CD14-positive monocyte (primary cell): ENCODE measurements at regions not wholly inside any gene's neighbourhood (a gene's known extent, or its start where the extent isn't known, plus 50 kb on each side); places are given as distances from the start of the nearest gene placed in this dataset.
"Not testable (repeated sequence)": the region's sequence is repeated elsewhere in the genome, so short reads cannot be mapped to it uniquely, and the experiment has no call there.

Experiments
- DNase-seq, 3 donors: peaks; one replicate each; pipeline ENCODE4 v3.0.0-alpha.2; 2011 to 2022
- H2AFZ ChIP-seq: 2 replicates; pipeline ENCODE4 v1.6.0; 2012; ENCODE audit warnings: mild to moderate bottlenecking, low read depth, low read length, inconsistent platforms; ENCODE audit not compliant: insufficient read depth, poor library complexity, severe bottlenecking
- H3K27ac ChIP-seq, 2 donors: 1 replicate in 1 of 2; 2 replicates in 1 of 2; pipeline ENCODE4 v1.5.1; 2012 to 2013; ENCODE audit warnings: low read length in 2 of 2, control low read depth in 1 of 2, inconsistent platforms in 1 of 2, low read depth in 1 of 2, mild to moderate bottlenecking in 1 of 2
- H3K27me3 ChIP-seq, 2 donors: one replicate each; pipeline versions ENCODE4 v1.6.0 to v1.6.1; 2011 to 2013; ENCODE audit warnings: low read length in 2 of 2; ENCODE audit not compliant: control insufficient read depth in 2 of 2, insufficient read depth in 2 of 2
- H3K36me3 ChIP-seq, 2 donors: replicated peaks in 1 of 2; 1 replicate in 1 of 2; 2 replicates in 1 of 2; pipeline versions ENCODE4 v1.5.1 to v1.6.1; 2012 to 2013; ENCODE audit warnings: low read length in 2 of 2, control low read depth in 1 of 2, inconsistent platforms in 1 of 2, mild to moderate bottlenecking in 1 of 2; ENCODE audit not compliant: insufficient read depth in 2 of 2, control insufficient read depth in 1 of 2
- H3K4me1 ChIP-seq, 2 donors: 1 replicate in 1 of 2; 2 replicates in 1 of 2; pipeline versions ENCODE4 v1.5.1 to v1.6.1; 2012 to 2013; ENCODE audit warnings: low read length in 2 of 2, control low read depth in 1 of 2, inconsistent platforms in 1 of 2, mild to moderate bottlenecking in 1 of 2, moderate library complexity in 1 of 2; ENCODE audit not compliant: insufficient read depth in 2 of 2, control insufficient read depth in 1 of 2
- H3K4me2 ChIP-seq: replicated peaks from 2 replicates; pipeline ENCODE3; 2012; ENCODE audit warnings: low read length, moderate library complexity, mild to moderate bottlenecking; ENCODE audit not compliant: poor library complexity, severe bottlenecking; ENCODE audit errors: extremely low read depth
- H3K4me3 ChIP-seq, 3 experiments: fragments of 200-600 bp in 1 of 3; sonication (generic) in 1 of 3; replicated peaks in 1 of 3; 1 replicate in 2 of 3; 2 replicates in 1 of 3; pipeline ENCODE4 v1.5.1; 2011 to 2013; ENCODE audit warnings: low read length in 3 of 3, mild to moderate bottlenecking in 3 of 3, control low read depth in 2 of 3, low read depth in 2 of 3, inconsistent platforms in 1 of 3, moderate library complexity in 1 of 3
- H3K79me2 ChIP-seq: 2 replicates; pipeline ENCODE4 v1.6.0; 2012; ENCODE audit warnings: mild to moderate bottlenecking, control low read depth, inconsistent platforms, low read length, moderate library complexity; ENCODE audit not compliant: insufficient read depth
- H3K9ac ChIP-seq: 2 replicates; pipeline ENCODE4 v1.6.0; 2017; ENCODE audit warnings: low read length, mild to moderate bottlenecking; ENCODE audit not compliant: insufficient read depth, poor library complexity, severe bottlenecking
- H3K9me3 ChIP-seq, 2 donors: replicated peaks in 1 of 2; 1 replicate in 1 of 2; 2 replicates in 1 of 2; pipeline versions ENCODE4 v1.5.1 to v1.6.1; 2012 to 2013; ENCODE audit warnings: low read length in 2 of 2, control low read depth in 1 of 2; ENCODE audit not compliant: control insufficient read depth in 1 of 2, insufficient read depth in 1 of 2
- H4K20me1 ChIP-seq: 2 replicates; pipeline ENCODE4 v1.6.0; 2012; ENCODE audit warnings: mild to moderate bottlenecking, low read length, control low read depth, moderate library complexity; ENCODE audit not compliant: insufficient read depth
- H3K27ac Mint-ChIP-seq, 7 donors: one replicate each; pipeline ENCODE4 v1.8.0; 2020; ENCODE audit warnings: mild to moderate bottlenecking in 7 of 7, mixed read lengths in 7 of 7, moderate library complexity in 6 of 7, inconsistent platforms in 2 of 7
- H3K27me3 Mint-ChIP-seq, 3 donors: one replicate each; pipeline ENCODE4 v1.8.0; 2021 to 2022; ENCODE audit warnings: low read depth in 3 of 3, mild to moderate bottlenecking in 3 of 3, mixed read lengths in 3 of 3, moderate library complexity in 3 of 3, inconsistent platforms in 1 of 3
- H3K36me3 Mint-ChIP-seq, 2 donors: one replicate each; pipeline ENCODE4 v1.8.0; 2020; ENCODE audit warnings: mixed read lengths in 2 of 2, inconsistent platforms in 1 of 2, mild to moderate bottlenecking in 1 of 2
- H3K4me1 Mint-ChIP-seq: one replicate; pipeline ENCODE4 v1.8.0; 2020; ENCODE audit warnings: mild to moderate bottlenecking, mixed read lengths
- H3K4me3 Mint-ChIP-seq, 2 donors: one replicate each; pipeline ENCODE4 v1.8.0; 2020; ENCODE audit warnings: mild to moderate bottlenecking in 2 of 2, mixed read lengths in 2 of 2, moderate library complexity in 1 of 2
- H3K9me3 Mint-ChIP-seq, 7 donors: one replicate each; pipeline ENCODE4 v1.8.0; 2020 to 2022; ENCODE audit warnings: mixed read lengths in 7 of 7, mild to moderate bottlenecking in 6 of 7, moderate library complexity in 6 of 7, inconsistent platforms in 2 of 7
- CTCF ChIP-seq: fragments of 200-600 bp; IDR thresholded peaks from one replicate; pipeline ENCODE4 v1.8.0; 2022; ENCODE audit warnings: antibody characterized with exemption, mild to moderate bottlenecking
- WGBS: methylation state at CpG from one replicate; pipeline ENCODE4 v1.1.5; 2013; ENCODE audit warnings: missing lambda C conversion rate; ENCODE audit not compliant: insufficient coverage; 5-methylcytosine and 5-hydroxymethylcytosine counted together
- intact Hi-C, 2 donors: fragments of 100-400 bp; cut with micrococcal nuclease; formaldehyde crosslinking; loops; one replicate each; pipeline versions ENCODE4 v1.15.0 to v1.15.1; 2023

DNA sequence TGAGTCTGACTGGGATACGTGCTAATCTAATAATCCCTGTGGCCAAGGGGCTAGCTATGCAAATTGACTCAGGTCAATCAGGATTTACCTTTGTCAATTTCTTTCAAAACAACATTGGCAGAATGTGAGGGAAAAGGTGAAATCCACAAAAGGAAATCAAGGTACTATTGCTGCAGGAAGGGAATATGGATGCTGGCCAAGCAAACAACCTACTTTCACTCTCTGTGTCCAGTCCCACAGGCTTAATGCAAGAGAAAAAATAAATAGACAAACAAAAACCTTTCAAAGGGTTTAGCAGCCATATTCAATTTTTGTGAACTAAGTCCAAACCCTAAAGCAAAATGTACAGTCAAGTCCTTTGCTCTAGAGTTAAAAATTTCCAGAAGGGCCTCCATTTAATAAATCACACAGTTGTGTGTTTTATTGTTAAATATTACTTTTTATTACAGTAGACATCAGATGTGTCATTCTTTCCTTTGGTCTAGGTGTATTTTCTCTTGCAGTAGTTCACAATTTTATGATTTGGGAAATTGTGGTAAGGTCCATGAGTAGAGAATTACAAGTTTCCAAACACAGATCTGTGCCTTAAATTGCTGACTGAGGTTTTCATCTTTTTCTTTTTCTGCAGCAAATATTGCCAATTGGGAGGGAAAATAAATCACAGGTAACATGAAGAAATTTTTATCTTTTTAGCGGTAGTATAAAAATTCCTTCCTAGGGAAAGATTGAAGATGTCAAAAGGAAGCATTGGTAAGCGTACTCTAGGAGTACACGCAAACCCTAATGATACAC lies 309.1 kb downstream of the DMAC1 start:
- H3K4me3 ChIP-seq: no peak overlapping the region
- no peaks in the 10 kb centered on the region for H3K27me3 ChIP-seq
- H3K4me1 Mint-ChIP-seq: no peaks in the 10 kb centered on the region
- H2AFZ ChIP-seq: no peak overlapping the region
- H3K4me3 Mint-ChIP-seq: no peak overlapping the region
- no peaks in the 10 kb centered on the region for H3K4me1 ChIP-seq
- H3K27me3 Mint-ChIP-seq: peaks cover 2 to 4% (median 3%) of the 10 kb centered on the region in 3 donors
- no peaks in the 10 kb centered on the region for H4K20me1 ChIP-seq
- no peak overlapping the region for H3K4me2 ChIP-seq
- H3K9ac ChIP-seq: no peak overlapping the region
- H3K36me3 Mint-ChIP-seq: no peaks in the 10 kb centered on the region
- intact Hi-C loops: no loop called here
- H3K36me3 ChIP-seq: no peaks in the 10 kb centered on the region
- H3K27ac ChIP-seq: no peak overlapping the region
- no peak overlapping the region for H3K27ac Mint-ChIP-seq
- H3K9me3 ChIP-seq: no peaks in the 10 kb centered on the region
- 100% methylated on average over 1 of the region's 4 CpGs for WGBS
- H3K79me2 ChIP-seq: no peaks in the 10 kb centered on the region
- DNase-seq: no peak
- no peak for TF ChIP-seq CTCF
- peaks cover 0 to 3% (median 0%) of the 10 kb centered on the region in 7 donors for H3K9me3 Mint-ChIP-seq

DNA sequence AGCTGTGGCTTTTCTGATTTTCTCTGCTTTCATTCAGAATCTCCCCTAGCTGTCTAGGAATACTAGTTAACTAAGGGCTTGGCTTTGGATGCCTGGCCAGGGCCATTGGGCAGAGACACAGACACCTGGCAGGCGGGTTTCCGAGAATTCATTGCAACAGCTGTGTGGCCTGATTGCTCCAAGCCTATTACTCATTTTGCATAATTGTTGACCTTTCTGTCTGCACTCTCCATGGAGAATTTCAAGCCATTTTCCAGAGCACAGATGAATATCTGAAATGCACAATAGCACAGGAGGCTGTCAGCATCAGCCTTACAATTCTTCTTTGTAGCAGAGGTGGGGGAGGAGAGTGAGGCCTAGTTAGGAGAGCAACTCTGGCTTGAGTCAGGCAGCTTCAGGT lies 310.5 kb downstream of the DMAC1 start:
- H3K27ac ChIP-seq: no peak overlapping the region
- no peak overlapping the region for H3K27ac Mint-ChIP-seq
- H3K9me3 Mint-ChIP-seq: peaks cover 0 to 3% (median 0%) of the 10 kb centered on the region in 7 donors
- no peak overlapping the region for H3K4me2 ChIP-seq
- no CpG with 5 or more reads among the region's 2 CpGs for WGBS
- H3K36me3 ChIP-seq: no peaks in the 10 kb centered on the region
- intact Hi-C loops: no loop called here
- no peaks in the 10 kb centered on the region for H3K9me3 ChIP-seq
- no peaks in the 10 kb centered on the region for H3K36me3 Mint-ChIP-seq
- DNase-seq: no peak
- no peak overlapping the region for H3K4me3 ChIP-seq
- peaks cover 1 to 4% (median 3%) of the 10 kb centered on the region in 3 donors for H3K27me3 Mint-ChIP-seq
- no peak overlapping the region for H3K4me3 Mint-ChIP-seq
- H3K4me1 ChIP-seq: no peaks in the 10 kb centered on the region
- H3K79me2 ChIP-seq: no peaks in the 10 kb centered on the region
- no peak for TF ChIP-seq CTCF
- no peaks in the 10 kb centered on the region for H3K27me3 ChIP-seq
- H4K20me1 ChIP-seq: no peaks in the 10 kb centered on the region
- H3K9ac ChIP-seq: no peak overlapping the region
- no peak overlapping the region for H2AFZ ChIP-seq
- no peaks in the 10 kb centered on the region for H3K4me1 Mint-ChIP-seq

- H3K4me3 ChIP-seq, H3K36me3 ChIP-seq, H3K9ac ChIP-seq, H3K9me3 Mint-ChIP-seq, H3K4me2 ChIP-seq, intact Hi-C loops, H3K27me3 ChIP-seq, H3K27ac Mint-ChIP-seq, H3K79me2 ChIP-seq, H3K4me1 ChIP-seq, H3K27ac ChIP-seq, H3K4me3 Mint-ChIP-seq, H3K27me3 Mint-ChIP-seq, H3K4me1 Mint-ChIP-seq, DNase-seq, H2AFZ ChIP-seq, H4K20me1 ChIP-seq, H3K36me3 Mint-ChIP-seq, H3K9me3 ChIP-seq: not testable (repeated sequence)
- WGBS: no CpG with 5 or more reads among the region's 1 CpG
Observed at GRCh38 chr9:7484014-7484413, 315.6 kb downstream of the DMAC1 start.
